AG09309 (cell line): ENCODE measurements at regions not wholly inside any gene's neighbourhood (a gene's known extent, or its start where the extent isn't known, plus 50 kb on each side); places are given as distances from the start of the nearest gene placed in this dataset.

Experiments used
- DNase-seq: peaks from one replicate; pipeline ENCODE4 v3.0.0-alpha.2; 2010; ENCODE audit warnings: low read depth
- H3K4me3 ChIP-seq: 2 replicates; pipeline ENCODE4 v1.5.1; 2011; ENCODE audit warnings: mild to moderate bottlenecking, low read depth, low read length, moderate library complexity; ENCODE audit not compliant: control insufficient read depth
- CTCF ChIP-seq: IDR thresholded peaks from 2 replicates; pipeline ENCODE4 v1.5.1; 2011; ENCODE audit warnings: mild to moderate bottlenecking, low read depth, low read length, inconsistent platforms; ENCODE audit not compliant: insufficient read depth, control insufficient read depth; ENCODE audit errors: missing control alignments

GRCh38 chr17:68169840-68170239 lies 78.0 kb upstream of the AMZ2 start:
- H3K4me3 ChIP-seq = no peak overlapping the region
- no peak for DNase-seq
- no peak for TF ChIP-seq CTCF

DNA sequence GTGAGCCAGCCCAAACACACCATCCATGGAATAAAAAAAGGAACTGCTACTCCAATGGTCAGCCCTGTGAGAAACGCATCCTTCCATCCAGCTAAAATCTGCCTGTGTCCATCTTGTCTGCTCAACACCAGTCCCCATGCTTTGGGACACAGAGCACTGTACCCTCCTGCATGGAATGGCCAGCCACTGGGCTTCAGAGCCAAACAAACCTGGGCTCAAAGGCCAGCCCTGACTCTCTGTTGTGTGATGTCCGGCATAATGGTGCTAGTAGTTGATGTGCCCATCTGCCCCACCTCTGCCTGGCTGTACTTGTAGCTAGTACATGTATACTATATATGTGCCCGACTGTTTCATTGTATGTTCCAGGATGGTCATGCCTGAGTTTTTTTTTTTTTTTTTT lies 77.6 kb upstream of the AMZ2 start:
- no peak overlapping the region for H3K4me3 ChIP-seq
- TF ChIP-seq CTCF = no peak

DNA sequence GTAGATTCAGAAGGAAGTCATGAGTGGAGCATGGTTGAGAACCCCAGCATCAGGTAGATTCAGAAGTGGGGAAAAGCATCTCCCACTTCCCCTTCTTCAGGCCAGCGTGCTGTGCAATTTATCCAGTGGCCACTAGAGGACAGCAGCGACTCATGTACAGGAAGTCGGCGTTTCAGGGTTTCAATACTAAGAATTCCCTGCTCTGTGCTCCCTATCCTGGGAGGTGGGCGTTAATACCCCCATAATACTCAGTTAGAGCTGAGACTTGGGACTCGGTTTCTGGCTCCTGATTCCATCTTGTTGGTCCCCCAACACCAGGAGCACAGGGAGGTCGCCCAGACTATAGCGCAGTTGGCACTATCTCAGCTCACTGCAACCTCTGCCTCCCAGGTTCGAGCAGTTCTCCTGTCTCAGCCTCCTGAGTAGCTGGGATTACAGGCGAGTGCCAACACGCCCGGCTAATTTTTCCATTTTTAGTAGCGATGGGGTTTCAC lies 75.3 kb upstream of the AMZ2 start:
- no peak for DNase-seq
- peak; percentile 92 for TF ChIP-seq CTCF
- no peak overlapping the region for H3K4me3 ChIP-seq

More for the DNA sequence above, 77.6 kb upstream of the AMZ2 start:
- DNase-seq = no peak

DNA sequence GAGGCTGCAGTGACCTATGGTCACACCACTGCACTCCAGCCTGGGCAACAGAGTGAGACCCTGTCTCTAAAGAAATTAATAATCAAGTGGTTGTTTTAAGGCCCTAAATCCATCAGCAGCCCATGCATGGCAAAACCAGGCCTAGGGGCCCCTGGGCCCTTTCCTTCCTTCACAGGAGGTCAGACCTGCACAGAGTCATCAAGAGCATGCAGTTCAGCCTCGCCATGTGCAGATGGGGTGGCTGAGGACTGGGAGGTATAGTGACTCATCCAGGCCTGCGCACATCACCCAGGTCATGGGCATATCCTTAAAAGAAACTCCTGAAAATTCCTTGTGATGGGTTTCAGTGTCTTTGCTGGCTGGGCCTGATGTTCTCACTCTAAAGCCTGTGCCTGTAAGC lies 72.4 kb upstream of the AMZ2 start:
- H3K4me3 ChIP-seq = no peak overlapping the region
- TF ChIP-seq CTCF = no peak
- DNase-seq = no peak

DNA sequence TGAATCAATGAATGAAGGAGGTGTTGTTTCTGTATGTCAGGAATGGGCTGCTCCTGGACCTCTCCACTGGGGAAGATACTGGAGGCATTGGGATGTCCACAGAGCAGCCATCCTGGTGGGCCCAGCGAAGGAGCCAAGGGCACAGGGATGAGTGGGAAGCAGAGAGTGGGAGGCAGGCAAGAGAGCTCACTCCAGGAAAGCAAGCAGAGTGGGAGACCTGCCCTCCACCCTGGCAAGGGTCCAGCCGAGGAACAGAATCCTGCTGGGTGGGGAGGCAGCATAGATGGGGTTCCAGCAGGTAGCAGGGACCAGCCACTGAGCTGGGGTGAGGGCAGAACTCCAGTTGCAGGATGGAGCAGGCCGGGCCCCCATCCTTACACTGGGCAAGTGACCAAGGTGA lies 71.9 kb upstream of the AMZ2 start:
- no peak for DNase-seq
- no peak overlapping the region for H3K4me3 ChIP-seq
- no peak for TF ChIP-seq CTCF

DNA sequence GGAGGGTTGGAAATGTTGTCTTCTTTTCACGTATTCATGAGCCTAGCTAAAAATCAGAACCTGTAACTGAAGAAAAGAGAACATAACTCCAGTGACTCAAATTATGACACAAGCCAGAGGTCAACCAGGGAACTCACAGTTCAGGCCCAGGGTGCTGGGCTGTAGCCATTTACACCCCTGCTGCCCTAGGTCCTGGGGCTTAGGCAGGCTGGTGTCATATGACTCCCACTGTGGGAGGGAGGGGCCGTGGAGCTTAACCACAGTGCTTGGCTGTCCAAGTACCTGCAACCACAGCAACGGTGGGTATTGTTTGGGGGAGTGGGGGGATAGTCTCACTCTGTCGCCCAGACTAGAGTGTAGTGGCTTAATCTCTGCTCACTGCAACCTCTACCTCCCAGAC lies 71.1 kb upstream of the AMZ2 start:
- H3K4me3 ChIP-seq = no peak overlapping the region
- no peak for TF ChIP-seq CTCF
- no peak for DNase-seq

GRCh38 chr17:68178831-68179230 lies 69.0 kb upstream of the AMZ2 start:
- H3K4me3 ChIP-seq = no peak overlapping the region
- TF ChIP-seq CTCF = no peak
- no peak for DNase-seq
